ENCODE measurements at regions not wholly inside any gene's neighbourhood (a gene's known extent, or its start where the extent isn't known, plus 50 kb on each side); places are given as distances from the start of the nearest gene placed in this dataset.

DNA sequence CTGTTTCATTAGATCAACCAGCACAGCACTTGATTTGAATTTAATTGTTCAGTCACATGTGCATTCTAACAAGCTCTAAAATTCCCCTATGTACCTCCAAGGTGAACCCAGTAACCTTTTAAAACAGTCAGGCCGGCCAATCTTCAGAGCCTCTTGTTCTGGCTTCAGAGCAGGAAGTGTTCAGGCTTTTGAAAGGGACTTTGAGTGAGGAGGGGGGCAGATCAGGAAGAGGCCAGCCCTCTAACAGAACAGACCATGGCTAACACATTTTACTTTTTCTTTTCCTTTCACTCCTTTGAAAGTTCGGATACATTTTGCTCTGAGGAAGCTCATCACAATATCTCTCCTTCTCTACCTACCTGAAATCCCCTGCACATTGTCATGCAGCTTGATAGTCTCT, 390.3 kb downstream of the TBC1D4 start:
- TF ChIP-seq TBX2 (CRISPR knock-in tag; IDR thresholded peaks at IDR 0.05; ENCODE audit: borderline replicate concordance): no peak
- TF ChIP-seq, protein P1, sequence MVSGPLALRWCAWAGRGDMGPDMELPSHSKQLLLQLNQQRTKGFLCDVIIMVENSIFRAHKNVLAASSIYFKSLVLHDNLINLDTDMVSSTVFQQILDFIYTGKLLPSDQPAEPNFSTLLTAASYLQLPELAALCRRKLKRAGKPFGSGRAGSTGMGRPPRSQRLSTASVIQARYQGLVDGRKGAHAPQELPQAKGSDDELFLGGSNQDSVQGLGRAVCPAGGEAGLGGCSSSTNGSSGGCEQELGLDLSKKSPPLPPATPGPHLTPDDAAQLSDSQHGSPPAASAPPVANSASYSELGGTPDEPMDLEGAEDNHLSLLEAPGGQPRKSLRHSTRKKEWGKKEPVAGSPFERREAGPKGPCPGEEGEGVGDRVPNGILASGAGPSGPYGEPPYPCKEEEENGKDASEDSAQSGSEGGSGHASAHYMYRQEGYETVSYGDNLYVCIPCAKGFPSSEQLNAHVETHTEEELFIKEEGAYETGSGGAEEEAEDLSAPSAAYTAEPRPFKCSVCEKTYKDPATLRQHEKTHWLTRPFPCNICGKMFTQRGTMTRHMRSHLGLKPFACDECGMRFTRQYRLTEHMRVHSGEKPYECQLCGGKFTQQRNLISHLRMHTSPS (CRISPR knock-in tag; IDR thresholded peaks at IDR 0.05; ENCODE audit: low read depth): no peak
- TF ChIP-seq, protein P2, sequence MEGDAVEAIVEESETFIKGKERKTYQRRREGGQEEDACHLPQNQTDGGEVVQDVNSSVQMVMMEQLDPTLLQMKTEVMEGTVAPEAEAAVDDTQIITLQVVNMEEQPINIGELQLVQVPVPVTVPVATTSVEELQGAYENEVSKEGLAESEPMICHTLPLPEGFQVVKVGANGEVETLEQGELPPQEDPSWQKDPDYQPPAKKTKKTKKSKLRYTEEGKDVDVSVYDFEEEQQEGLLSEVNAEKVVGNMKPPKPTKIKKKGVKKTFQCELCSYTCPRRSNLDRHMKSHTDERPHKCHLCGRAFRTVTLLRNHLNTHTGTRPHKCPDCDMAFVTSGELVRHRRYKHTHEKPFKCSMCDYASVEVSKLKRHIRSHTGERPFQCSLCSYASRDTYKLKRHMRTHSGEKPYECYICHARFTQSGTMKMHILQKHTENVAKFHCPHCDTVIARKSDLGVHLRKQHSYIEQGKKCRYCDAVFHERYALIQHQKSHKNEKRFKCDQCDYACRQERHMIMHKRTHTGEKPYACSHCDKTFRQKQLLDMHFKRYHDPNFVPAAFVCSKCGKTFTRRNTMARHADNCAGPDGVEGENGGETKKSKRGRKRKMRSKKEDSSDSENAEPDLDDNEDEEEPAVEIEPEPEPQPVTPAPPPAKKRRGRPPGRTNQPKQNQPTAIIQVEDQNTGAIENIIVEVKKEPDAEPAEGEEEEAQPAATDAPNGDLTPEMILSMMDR (CRISPR knock-in tag; IDR thresholded peaks at IDR 0.05): no peak
- no peak for TF ChIP-seq MAF1 (CRISPR knock-in tag; IDR thresholded peaks at IDR 0.05; ENCODE audit: borderline replicate concordance)
- no peak for TF ChIP-seq NR2C2 (CRISPR knock-in tag; IDR thresholded peaks at IDR 0.05; ENCODE audit: borderline replicate concordance)
- TF ChIP-seq, protein P3, sequence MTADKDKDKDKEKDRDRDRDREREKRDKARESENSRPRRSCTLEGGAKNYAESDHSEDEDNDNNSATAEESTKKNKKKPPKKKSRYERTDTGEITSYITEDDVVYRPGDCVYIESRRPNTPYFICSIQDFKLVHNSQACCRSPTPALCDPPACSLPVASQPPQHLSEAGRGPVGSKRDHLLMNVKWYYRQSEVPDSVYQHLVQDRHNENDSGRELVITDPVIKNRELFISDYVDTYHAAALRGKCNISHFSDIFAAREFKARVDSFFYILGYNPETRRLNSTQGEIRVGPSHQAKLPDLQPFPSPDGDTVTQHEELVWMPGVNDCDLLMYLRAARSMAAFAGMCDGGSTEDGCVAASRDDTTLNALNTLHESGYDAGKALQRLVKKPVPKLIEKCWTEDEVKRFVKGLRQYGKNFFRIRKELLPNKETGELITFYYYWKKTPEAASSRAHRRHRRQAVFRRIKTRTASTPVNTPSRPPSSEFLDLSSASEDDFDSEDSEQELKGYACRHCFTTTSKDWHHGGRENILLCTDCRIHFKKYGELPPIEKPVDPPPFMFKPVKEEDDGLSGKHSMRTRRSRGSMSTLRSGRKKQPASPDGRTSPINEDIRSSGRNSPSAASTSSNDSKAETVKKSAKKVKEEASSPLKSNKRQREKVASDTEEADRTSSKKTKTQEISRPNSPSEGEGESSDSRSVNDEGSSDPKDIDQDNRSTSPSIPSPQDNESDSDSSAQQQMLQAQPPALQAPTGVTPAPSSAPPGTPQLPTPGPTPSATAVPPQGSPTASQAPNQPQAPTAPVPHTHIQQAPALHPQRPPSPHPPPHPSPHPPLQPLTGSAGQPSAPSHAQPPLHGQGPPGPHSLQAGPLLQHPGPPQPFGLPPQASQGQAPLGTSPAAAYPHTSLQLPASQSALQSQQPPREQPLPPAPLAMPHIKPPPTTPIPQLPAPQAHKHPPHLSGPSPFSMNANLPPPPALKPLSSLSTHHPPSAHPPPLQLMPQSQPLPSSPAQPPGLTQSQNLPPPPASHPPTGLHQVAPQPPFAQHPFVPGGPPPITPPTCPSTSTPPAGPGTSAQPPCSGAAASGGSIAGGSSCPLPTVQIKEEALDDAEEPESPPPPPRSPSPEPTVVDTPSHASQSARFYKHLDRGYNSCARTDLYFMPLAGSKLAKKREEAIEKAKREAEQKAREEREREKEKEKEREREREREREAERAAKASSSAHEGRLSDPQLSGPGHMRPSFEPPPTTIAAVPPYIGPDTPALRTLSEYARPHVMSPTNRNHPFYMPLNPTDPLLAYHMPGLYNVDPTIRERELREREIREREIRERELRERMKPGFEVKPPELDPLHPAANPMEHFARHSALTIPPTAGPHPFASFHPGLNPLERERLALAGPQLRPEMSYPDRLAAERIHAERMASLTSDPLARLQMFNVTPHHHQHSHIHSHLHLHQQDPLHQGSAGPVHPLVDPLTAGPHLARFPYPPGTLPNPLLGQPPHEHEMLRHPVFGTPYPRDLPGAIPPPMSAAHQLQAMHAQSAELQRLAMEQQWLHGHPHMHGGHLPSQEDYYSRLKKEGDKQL (CRISPR knock-in tag; IDR thresholded peaks at IDR 0.05; ENCODE audit: low read depth): no peak
- TF ChIP-seq FOXA1 (IDR thresholded peaks at IDR 0.05): no peak
- TF ChIP-seq FOXA1 (CRISPR knock-in tag; IDR thresholded peaks at IDR 0.05): no peak
- no peak for TF ChIP-seq HDAC2 (CRISPR knock-in tag; IDR thresholded peaks at IDR 0.05)
- no peak for TF ChIP-seq ZNF720 (CRISPR knock-in tag; IDR thresholded peaks at IDR 0.05)
- no peak for TF ChIP-seq MAFG (CRISPR knock-in tag; IDR thresholded peaks at IDR 0.05)
